ENCODE measurements at regions not wholly inside any gene's neighbourhood (a gene's known extent, or its start where the extent isn't known, plus 50 kb on each side); places are given as distances from the start of the nearest gene placed in this dataset.

GRCh38 chr10:28993056-28993455 is 295.8 kb upstream of the LYZL1 start:
- TF ChIP-seq CTCF (conservative IDR thresholded peaks at IDR 0.05; ENCODE audit: low read length), result no peak
- no peak for TF ChIP-seq EZH2phosphoT487 (IDR thresholded peaks at IDR 0.05; ENCODE audit: borderline replicate concordance)

Measured in Loucy (cell line).